22Rv1 (cell line): ENCODE measurements at regions not wholly inside any gene's neighbourhood (a gene's known extent, or its start where the extent isn't known, plus 50 kb on each side); places are given as distances from the start of the nearest gene placed in this dataset.
"Not testable (repeated sequence)": the region's sequence is repeated elsewhere in the genome, so short reads cannot be mapped to it uniquely, and the experiment has no call there.

ENCODE experiments used
- CTCF ChIP-seq: fragments of 450-650 bp; IDR thresholded peaks from 2 replicates; pipeline ENCODE4 v1.5.1; 2017; ENCODE audit warnings: mild to moderate bottlenecking
- ZFX ChIP-seq: fragments of 450-650 bp; IDR thresholded peaks from 2 replicates; pipeline ENCODE4 v1.6.1; 2017; ENCODE audit warnings: antibody characterized with exemption, borderline replicate concordance

GRCh38 chr6:101188285-101188798 lies 205.2 kb upstream of the GRIK2 start:
- not testable (repeated sequence) for TF ChIP-seq CTCF, ZFX
